Lung microvascular endothelial cell (primary cell): ENCODE measurements at regions not wholly inside any gene's neighbourhood (a gene's known extent, or its start where the extent isn't known, plus 50 kb on each side); places are given as distances from the start of the nearest gene placed in this dataset.
"Not testable (repeated sequence)": the region's sequence is repeated elsewhere in the genome, so short reads cannot be mapped to it uniquely, and the experiment has no call there.

Experiments used
- DNase-seq, 2 donors: peaks; one replicate each; pipeline versions ENCODE4 v3.0.0 to v3.0.0-alpha.2; 2010; ENCODE audit warnings: low read depth in 2 of 2

DNA sequence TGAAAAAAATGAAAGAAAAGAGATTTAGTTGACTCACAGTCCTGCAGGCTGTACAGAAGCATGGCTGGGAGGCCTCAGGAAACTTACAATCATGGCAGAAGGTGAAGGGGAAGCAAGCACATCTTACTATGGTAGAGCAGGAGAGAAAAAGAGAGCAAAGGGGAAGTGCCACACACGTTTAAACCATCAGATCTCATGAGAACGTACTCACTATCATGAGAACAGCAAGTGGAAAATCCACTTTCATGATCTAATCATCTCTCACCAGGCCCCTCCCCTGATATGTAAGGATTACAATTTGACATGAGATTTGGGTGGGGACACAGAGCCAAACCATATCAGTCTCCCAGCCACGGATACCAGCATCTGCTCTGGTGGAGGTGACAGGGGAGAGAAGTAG lies 50.8 kb upstream of the CPOX start:
- DNase-seq: no peak

DNA sequence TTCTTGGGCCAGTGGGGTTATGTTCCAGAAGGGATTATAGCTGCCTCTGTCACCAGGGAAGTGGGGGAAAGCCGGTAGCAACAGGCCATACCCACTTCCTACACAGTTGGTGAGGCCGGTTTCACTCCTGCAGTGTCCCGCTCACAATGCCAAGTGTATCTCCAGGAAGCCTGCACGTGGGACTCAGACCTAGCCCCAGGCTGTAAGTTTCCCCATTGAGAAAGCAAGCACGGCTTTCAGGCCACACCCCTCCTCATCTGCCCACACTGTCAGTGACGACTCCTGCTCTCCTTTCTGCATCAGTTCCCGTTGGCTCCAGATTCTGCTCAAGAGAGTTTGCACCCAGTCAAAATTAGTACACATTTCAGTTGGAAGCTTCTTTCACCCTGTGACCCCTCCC lies 51.6 kb upstream of the CPOX start:
- no peak for DNase-seq

DNA sequence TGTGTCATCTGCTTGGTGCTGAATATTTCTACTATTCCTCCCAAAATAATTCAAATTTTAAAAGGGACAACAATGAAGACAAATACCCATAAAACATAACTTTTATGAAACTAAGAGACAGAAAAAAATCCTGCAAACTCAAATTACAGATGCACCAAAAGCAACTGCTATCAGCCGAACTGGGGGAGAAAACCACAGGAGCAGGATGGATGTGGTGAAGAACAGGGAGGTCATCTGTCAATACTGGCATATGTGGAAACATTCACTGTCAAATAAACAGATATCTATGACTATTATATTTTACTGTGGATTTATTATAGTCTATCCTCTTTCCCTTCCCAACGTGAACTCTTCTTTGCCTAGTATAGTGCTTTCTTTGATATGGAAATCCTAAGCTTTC lies 53.3 kb upstream of the CPOX start:
- no peak for DNase-seq

DNA sequence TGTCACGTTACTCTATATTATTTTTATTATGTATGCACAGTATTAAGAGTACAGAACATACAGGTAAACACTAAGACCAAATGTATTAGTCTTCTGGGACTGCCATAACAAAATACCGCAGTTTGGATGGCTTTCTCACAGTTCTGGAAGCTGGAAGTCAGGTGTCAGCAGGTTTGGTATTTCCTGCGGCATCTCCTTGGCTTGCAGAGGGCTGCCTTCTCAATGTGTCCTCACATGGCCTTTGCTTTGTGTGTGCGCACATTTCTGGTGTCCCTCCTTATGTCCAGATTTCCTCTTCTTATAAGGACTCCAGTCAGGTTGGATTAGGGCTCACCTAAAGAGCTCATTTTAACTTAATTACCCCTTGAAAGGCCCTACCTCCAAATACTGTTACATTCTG lies 53.8 kb upstream of the CPOX start:
- DNase-seq: no peak

DNA sequence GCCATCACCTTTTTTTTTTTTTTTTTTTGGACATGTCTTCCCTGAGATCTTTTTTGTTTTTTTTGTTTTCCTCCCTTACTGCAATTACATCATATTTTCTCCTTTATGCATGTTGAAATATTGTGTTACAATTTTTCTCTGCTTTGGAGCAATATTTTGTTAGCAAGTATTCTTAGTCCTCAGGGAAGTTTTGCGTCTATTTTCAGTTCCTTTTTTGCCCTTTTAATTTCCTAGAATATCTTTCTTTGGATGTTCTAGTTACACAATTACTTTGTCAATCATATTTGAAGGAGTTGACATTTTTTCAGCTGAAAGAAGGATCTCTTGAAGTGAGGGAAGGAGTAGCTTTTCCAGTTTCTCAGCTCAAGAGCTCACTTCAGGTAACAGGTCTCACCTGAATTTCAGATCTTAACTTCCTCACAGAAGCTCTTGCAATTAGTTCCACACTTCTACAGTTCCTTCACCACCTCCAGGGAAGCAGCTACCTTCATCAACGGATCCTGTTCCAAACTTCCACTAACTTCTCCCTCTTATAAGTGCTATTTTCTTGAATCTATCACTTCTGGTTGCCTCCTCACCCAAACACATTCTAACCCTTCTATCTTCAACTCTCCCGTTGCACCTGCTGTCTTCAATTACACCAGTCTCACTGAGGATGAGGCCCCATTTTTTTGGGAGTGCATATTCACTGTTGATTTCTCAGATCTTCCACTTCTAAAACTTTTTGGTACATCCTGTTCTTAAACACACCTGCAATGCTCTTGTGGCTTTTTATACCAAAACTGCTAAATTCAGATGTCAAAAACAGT lies 57.8 kb upstream of the CPOX start:
- no peak for DNase-seq

DNA sequence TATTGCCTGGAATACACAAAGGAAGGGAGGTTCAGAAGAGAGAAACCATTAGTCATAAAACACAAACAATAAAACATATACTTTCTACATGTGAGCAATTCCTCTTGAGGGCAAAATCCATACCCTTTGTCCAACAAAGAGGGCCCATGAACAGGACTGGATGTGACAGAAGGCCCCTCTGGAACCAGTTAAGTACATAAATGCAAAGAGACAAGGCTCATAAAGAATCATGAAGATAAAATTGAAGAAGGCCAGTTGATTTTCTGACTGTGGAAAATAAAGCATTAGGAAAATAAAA lies 58.3 kb upstream of the CPOX start:
- peak in 1 of 2 donors; percentile 5 for DNase-seq

DNA sequence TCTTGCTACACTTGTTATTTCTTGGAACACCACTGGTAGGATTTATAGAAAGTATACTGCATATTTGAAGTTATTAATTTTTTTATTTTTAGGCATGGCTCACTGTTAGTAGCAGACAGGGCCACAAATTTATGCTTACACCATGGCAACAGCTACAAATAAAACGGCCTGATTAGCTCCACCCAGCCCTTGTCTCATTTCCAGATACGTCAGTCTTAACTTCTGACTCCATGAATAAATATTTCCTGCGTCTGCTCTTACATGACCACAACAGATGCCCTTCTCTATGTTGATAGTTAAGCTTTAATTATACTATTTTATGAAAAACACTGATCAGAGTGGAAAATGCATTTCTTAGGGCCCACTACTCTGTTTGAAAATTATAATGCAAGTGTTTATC lies 62.3 kb upstream of the CPOX start:
- DNase-seq: peak; percentile 65 to 97

DNA sequence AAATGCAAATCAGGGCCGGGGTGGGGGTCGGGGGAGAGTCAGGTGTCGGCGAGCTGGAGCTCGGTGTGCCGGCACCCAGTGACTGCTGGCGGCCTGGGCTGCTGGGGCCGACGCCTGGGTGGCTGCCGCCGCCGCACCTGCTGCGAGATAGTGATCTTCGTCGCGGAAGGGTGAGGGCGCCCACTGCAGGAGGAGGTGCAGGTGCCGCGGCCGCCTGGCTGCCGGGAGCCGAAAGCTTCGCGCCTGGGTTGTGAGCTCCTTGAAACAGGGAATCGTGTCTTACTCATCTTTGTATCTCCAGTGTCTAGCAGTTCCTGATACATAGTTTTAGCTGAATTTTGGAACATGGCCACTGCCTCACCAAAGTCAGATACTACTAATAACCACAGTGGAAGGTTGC lies 64.0 kb upstream of the CPOX start:
- peak; percentile 5 to 45 for DNase-seq

DNA sequence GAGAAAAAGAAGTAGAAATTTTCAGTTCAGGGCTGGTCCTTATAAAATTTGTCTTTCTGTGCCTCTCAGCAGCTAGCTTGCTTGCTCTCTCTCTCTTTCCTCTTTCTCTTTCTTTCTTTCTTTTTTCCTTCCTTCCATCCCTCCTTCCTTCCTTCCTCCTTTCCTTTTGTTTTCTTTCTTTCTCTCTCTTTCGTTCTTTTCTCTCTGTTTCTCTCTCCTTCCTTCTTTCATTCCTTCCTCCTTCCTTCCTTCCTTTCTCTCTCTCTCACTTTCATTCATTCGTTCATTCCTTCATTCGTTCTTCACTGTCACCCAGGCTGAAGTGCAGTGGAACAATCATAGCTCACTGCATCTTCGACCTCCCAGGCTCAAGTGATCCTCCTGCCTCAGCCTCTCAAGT lies 69.3 kb upstream of the CPOX start:
- DNase-seq: no peak

DNA sequence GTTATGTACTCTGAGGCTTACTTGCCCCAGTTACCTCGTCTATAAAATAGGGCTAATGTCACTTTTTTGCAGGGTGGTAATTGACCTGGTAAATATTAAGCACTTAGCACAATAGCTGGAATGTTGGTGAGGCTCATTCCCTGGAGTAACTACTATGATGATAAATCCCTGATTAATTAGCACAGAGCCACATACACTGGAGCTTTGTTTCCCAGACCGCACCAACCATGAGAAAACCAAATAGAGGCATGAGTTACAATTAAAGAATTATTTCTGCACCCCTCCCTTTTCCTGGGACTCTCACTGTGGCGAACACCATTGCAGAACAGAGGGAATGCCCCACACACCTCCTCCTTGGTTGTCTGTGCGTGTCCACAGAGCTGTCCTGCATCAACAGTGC lies 76.6 kb upstream of the CPOX start:
- no peak for DNase-seq

DNA sequence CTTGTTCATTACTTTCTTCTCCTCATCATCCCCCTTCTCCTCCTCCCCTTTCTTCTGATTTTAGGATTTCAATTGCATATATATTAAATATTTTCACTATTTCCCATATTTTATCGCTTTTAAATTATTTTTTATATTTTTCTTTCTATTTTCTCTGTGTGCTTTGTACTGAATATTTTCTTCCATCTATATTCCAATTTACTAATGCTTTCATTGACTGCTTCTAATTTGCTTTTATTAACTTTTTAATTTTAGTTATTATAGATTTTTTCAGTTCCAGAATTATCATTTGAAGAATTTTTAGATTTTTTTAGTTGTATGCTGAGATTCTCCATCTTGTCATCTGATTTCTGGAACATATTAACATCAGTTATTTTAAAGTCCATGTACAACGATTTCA lies 83.2 kb upstream of the ST3GAL6 start:
- no peak for DNase-seq

DNA sequence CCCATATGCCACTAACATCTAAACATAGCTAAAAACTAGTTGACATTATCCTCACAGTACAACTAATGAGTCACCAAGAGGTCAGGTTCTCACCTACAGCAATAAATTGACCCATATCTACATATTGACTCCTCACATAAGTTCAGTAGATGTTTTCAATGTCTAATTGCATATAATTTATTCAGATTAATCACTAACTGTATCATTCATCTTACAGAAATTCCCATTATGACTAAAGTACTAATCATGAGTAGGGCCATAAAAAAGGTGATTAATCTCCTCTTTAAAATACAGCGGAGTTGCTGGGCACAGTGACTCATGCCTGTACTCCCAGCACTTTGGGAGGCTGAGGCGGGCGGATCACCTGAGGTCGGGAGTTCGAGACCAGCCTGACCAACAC lies 82.4 kb upstream of the ST3GAL6 start:
- DNase-seq: peak in 1 of 2 donors; percentile 33

DNA sequence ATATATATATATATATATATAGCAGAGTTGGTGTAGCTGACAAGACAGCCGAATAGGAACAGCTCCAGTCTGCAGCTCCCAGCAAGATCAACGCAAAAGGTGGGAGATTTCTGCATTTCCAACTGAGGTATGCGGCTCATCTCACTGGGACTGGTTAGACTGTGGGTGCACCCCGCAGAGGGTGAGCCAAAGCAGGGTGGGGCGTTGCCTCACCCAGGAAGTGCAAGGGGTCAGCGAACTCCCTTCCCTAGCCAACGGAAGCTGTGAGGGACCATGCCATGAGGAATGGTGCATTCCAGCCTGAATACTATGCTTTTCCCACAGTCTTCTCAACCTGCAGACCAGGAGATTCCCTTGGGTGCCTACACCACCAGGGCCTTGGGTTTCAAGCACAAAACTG lies 81.7 kb upstream of the ST3GAL6 start:
- DNase-seq: no peak

DNA sequence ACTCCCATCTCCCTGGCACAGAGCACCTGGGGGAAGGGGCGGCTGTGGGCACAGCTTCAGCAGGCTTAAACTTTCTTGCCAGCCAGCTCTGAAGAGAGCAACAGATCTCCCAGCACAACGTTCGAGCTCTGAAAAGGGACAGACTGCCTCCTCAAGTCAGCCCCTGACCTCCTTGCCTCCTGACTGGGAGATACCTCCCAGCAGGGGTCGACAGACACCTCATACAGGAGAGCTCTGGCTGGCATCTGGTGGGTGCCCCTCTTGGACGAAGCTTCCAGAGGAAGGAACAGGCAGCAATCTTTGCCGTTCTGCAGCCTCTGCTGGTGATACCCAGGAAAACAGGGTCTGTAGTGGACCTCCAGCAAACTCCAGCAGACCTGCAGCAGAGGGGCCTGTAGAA lies 80.7 kb upstream of the ST3GAL6 start:
- DNase-seq: not testable (repeated sequence)

DNA sequence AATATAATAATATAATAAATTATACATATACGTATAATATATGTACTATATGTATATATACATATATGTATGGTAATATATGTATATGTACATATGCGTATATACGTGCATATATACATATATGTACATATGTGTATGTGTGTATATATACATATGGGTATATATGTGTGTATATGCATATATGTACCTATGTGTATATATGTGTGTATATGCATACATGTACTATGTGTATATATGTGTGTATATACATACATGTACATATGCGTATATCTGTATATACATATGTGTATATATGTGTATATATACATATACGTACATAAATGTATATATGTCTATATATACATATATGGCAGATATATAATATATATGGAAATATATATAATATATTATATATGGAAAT lies 74.8 kb upstream of the ST3GAL6 start:
- DNase-seq: no peak

DNA sequence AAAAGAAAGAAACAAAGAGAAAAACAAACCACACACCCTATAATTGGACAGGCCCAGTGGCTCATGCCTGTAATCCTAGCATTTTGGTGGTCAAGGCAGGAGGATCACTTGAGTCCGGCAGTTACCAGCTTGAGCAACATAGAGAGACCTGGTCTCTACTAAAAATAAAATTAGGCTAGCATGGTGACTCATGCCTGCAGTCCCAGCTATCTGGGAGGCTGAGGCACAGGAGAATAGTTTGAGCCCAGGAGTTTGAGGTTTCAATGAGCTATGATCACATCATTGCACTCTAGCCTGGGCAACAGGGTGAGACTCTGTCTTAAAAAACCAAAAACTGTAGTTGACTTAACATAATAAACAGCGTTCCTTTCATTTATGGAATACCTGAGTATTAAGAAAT lies 72.3 kb upstream of the ST3GAL6 start:
- DNase-seq: peak in 1 of 2 donors; percentile 8

DNA sequence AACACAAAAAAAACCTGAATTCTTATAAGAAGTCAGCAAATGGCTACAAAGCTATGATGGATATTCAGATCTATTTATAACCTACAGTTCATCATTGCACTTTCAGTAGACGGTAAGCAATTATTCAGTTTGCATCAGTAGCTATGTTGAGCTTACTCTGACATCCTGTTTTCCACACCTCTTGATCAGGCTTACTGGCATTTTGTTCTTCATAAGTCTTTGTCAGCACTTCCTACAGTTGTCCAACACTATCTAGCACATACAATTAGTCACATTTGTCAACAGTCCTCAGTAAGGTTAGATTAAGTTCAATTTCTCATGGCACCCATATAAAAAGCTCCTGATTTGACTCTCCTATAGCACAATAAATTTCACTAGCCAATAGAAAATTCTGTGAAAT lies 71.2 kb upstream of the ST3GAL6 start:
- DNase-seq: peak; percentile 95 to 96

DNA sequence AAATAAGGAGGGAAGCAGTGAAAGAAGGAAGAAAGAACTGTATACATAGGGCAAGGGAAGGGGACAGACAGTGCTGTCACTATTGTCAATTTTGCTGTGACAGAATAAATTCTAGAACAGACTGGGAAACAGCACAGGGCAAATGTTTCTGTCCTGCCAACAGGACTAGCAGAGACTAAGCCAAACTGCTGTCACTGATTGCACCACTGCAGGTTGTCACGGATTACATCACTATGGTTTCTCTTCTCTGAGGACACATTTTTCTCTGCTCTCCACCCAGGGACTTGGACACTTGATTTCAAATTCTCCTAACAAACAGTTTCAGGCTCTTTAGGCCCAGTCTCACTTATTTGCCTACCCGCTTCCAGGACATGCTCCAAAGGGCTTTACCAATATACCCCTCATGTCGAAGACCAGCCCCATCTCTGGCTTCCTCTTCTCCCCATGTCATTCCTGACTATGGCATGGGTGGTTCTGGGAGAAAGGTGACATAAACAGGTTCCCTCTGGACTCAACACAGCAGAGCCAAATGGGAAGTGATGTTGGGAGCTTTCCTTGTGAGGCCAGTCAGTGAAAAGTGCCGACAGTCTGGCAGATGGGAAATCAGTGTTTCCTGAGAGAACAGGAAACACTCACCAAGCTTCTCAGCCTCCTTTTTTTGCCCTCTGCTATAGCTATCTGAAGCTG lies 70.2 kb upstream of the ST3GAL6 start:
- DNase-seq: peak; percentile 92 to 93

DNA sequence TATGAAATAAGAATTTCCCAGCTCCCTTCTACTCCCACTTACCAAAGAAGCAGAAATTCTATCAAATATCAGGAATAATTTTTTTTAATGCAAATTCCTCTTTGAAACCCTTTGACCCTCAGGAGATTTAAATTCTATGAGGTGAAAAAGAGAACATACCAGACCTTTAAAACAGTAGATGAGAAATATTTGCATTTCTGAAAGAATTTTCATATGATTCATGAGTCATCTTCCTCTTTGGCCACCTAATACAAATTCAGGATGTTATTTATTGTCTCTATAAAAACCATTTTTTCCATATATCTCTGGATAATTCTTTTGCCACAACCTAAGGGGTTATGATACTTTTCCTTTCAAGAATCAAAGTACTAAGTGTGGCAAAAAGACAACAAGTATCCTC lies 67.3 kb upstream of the ST3GAL6 start:
- peak; percentile 76 to 84 for DNase-seq

DNA sequence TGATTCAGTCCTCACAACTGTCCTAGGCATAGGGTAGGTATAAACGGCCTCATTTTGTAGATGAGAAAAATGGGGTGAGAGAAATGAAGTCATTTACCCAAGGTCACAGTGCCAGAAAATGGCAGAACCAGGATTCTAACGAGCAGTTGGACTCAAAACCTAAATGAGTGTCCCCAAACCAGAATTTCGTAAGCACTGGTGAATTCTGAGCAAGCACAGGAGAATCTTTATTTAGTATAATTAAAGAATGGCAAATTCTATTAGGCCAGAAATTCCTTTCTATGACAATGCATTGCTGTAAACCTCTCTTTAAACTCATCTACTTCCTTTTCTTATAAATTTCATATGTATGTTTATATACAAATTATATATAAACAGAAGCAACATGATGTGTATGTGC lies 66.8 kb upstream of the ST3GAL6 start:
- not testable (repeated sequence) for DNase-seq

DNA sequence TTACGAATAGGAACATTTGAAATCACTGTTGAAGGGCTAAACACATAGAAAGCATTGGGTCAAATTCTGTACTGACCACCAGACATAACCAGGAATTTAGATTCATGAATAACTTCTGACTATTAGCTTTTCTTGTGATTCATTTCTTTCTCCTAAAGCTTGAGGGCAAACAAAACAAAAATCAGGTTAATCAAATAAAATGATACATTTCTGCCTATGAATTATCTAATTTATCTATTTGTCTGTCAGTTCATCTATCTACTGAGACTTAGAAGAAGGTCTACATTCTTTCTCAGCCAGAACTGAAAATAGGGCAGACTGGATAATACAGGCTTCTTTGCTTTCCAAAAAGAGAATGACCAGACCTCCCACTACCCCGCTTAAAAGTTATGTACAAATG lies 65.9 kb upstream of the ST3GAL6 start:
- no peak for DNase-seq

DNA sequence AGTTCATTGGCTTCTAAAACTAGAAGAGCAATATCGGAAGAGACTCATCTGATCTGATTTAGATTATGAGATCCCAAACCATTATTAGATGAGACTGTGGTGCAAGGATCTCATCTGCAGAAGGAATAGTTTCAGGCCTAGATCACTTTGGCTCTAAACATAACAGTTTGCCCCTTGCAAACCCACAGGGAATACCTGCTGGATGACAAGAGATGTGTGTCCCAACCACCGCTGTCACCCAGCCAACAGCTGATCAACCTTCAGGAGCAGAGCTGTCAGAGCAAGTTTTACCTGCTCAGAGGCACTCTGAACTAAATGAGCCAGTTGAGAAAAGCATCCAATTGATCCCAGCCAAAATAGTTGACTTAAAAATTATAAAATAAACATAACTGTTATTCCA lies 64.0 kb upstream of the ST3GAL6 start:
- DNase-seq: no peak

DNA sequence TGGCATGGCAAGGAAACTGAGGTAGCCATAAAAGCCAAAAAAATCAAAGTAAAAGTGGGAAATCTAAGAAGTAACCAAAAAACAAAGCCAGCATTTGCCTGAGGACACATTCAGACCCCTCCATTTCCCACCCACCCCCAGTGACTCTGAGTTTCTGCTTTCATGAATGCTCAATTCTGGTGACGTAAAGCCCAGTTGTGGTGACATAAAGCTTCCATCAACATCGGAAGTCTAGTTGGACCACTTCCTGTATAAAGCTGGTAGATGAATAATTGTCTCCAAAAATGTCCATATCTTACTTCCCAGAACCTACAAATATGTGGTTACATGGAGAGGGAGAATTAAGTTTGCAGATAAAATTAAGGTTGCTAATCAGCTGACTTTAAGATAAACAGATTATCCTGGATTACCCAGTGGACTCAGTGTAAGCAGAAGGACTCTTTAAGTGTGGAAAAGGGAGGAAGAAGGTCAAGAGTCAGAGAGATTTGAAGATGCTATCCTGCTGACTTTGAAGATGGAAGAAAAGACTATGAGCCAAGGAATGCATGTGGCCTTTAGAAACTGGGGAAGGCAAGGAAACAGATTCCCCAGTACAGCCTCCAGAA lies 62.0 kb upstream of the ST3GAL6 start:
- DNase-seq: peak in 1 of 2 donors; percentile 55
